ENCODE measurements at regions not wholly inside any gene's neighbourhood (a gene's known extent, or its start where the extent isn't known, plus 50 kb on each side); places are given as distances from the start of the nearest gene placed in this dataset.
"Not testable (repeated sequence)": the region's sequence is repeated elsewhere in the genome, so short reads cannot be mapped to it uniquely, and the experiment has no call there.

- not testable (repeated sequence) for DNase-seq
Measured at GRCh38 chr1:22336696-22337545, 114.7 kb upstream of the ZBTB40 start.

- no peak for DNase-seq
Measured at GRCh38 chr1:22338071-22338765, 113.4 kb upstream of the ZBTB40 start.

GRCh38 chr1:22339237-22339636 is 112.4 kb upstream of the ZBTB40 start:
- DNase-seq = no peak

- no peak for DNase-seq
Measured at GRCh38 chr1:22340066-22340465, 111.6 kb upstream of the ZBTB40 start.

- no peak for DNase-seq
Measured at GRCh38 chr1:22340873-22341272, 110.8 kb upstream of the ZBTB40 start.

- no peak for DNase-seq
Measured at GRCh38 chr1:22341791-22342605, 109.7 kb upstream of the ZBTB40 start.

GRCh38 chr1:22342734-22343191 is 108.9 kb upstream of the ZBTB40 start:
- DNase-seq = no peak

GRCh38 chr1:22343456-22344328 is 108.0 kb upstream of the ZBTB40 start:
- DNase-seq = no peak

- no peak for DNase-seq
Measured at GRCh38 chr1:22344329-22344630, 107.4 kb upstream of the ZBTB40 start.

- DNase-seq = no peak
Measured at GRCh38 chr1:22344851-22345560, 106.6 kb upstream of the ZBTB40 start.

GRCh38 chr1:22347854-22348760 is 103.5 kb upstream of the ZBTB40 start:
- DNase-seq = no peak

- DNase-seq = no peak
Measured at GRCh38 chr1:22349362-22350043, 102.1 kb upstream of the ZBTB40 start.

GRCh38 chr1:22350171-22350923 is 101.3 kb upstream of the ZBTB40 start:
- no peak for DNase-seq

- DNase-seq = no peak
Measured at GRCh38 chr1:22350924-22351767, 100.5 kb upstream of the ZBTB40 start.

- no peak for DNase-seq
Measured at GRCh38 chr1:22351768-22352080, 99.9 kb upstream of the ZBTB40 start.

- DNase-seq = no peak
Measured at GRCh38 chr1:22352355-22352754, 99.3 kb upstream of the ZBTB40 start.

- no peak for DNase-seq
Measured at GRCh38 chr1:22352896-22353295, 98.8 kb upstream of the ZBTB40 start.

- DNase-seq = no peak
Measured at GRCh38 chr1:22359427-22359826, 92.2 kb upstream of the ZBTB40 start.
